ENCODE measurements at regions not wholly inside any gene's neighbourhood (a gene's known extent, or its start where the extent isn't known, plus 50 kb on each side); places are given as distances from the start of the nearest gene placed in this dataset.

DNA sequence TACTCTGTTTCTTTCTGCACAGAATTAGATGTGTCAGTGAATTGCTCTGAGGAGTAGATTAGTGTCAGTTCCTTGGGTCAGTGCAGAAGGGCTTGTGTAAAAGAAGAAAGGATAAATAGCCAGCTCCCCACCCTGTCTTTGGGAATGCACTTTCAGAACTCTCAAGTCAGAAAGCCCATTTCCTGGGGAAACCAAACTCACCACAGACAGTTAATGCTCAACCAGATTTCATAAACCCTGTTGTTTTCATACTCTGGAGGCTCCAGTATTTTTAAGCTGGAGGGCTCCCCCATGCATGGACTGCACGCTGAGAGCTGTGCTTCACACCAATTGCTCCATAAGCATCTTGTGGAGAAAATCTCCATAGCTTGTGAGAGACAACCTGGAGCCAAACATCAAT, 449.7 kb downstream of the CDH26 start:
- no peaks in the 10 kb centered on the region for H4K20me1 ChIP-seq (ENCODE audit: insufficient read depth)
- no peaks in the 10 kb centered on the region for H3F3A ChIP-seq (replicated peaks; ENCODE audit: insufficient read depth)
- ChIA-PET CTCF (interaction anchor here (0.7 to 0.8 kb wide), 2 partner anchors 15 to 197 kb away, joined by 3 to 4 read pairs; no protein-coding TSS in a partner anchor), POLR2A (no interaction called here)
- no peak overlapping the region for H3K4me2 ChIP-seq
- H2AFZ ChIP-seq (ENCODE audit: low read depth) = no peak overlapping the region
- H3K27me3 ChIP-seq (ENCODE audit: insufficient read depth) = no peaks in the 10 kb centered on the region
- H3K9me2 ChIP-seq = no peaks in the 10 kb centered on the region
- H3K79me2 ChIP-seq (ENCODE audit: insufficient read depth) = no peaks in the 10 kb centered on the region
- H3K9ac ChIP-seq = no peak overlapping the region
- no peak overlapping the region for H3K4me3 ChIP-seq (ENCODE audit: low read depth in 2 of 2, low read length in 1 of 2)
- no peak for DNase-seq
- 0% methylated on average over 1 of the region's 1 CpG for WGBS (ENCODE audit: low lambda C conversion rate)
- H3K4me1 ChIP-seq (ENCODE audit: control insufficient read depth in 1 of 2, insufficient read depth in 2 of 2, low read depth in 1 of 2, low read length in 1 of 2) = no peaks in the 10 kb centered on the region
- H3K36me3 ChIP-seq (replicated peaks in 1 of 2; ENCODE audit: control insufficient read depth in 1 of 2, insufficient read depth in 2 of 2, low read length in 1 of 2) = no peaks in the 10 kb centered on the region
- TF ChIP-seq MEF2A (IDR thresholded peaks at IDR 0.05; ENCODE audit: borderline replicate concordance, low read depth) (no peak), GATA2 (CRISPR knock-in tag; IDR thresholded peaks at IDR 0.05) (no peak), RCOR1 (IDR thresholded peaks at IDR 0.05; ENCODE audit: low read length) (no peak)
- TF ChIP-seq, protein P1, sequence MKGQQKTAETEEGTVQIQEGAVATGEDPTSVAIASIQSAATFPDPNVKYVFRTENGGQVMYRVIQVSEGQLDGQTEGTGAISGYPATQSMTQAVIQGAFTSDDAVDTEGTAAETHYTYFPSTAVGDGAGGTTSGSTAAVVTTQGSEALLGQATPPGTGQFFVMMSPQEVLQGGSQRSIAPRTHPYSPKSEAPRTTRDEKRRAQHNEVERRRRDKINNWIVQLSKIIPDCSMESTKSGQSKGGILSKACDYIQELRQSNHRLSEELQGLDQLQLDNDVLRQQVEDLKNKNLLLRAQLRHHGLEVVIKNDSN (IDR thresholded peaks at IDR 0.05; ENCODE audit: borderline replicate concordance, low read depth) = no peak
- H3K27ac ChIP-seq (ENCODE audit: low read depth in 2 of 2, low read length in 1 of 2) = no peak overlapping the region
- H3K9me3 ChIP-seq = no peaks in the 10 kb centered on the region

GRCh38 chr20:60408435-60408834, 450.2 kb downstream of the CDH26 start:
- no peaks in the 10 kb centered on the region for H3F3A ChIP-seq (replicated peaks; ENCODE audit: insufficient read depth)
- no peak overlapping the region for H3K4me3 ChIP-seq (ENCODE audit: low read depth in 2 of 2, low read length in 1 of 2)
- CTCF ChIA-PET = interaction anchor here (0.8 kb wide), 1 partner anchor 197 kb away, joined by 4 read pairs; no protein-coding TSS in a partner anchor
- H3K27ac ChIP-seq (ENCODE audit: low read depth in 2 of 2, low read length in 1 of 2) = no peak overlapping the region
- H3K36me3 ChIP-seq (replicated peaks in 1 of 2; ENCODE audit: control insufficient read depth in 1 of 2, insufficient read depth in 2 of 2, low read length in 1 of 2) = no peaks in the 10 kb centered on the region
- POLR2A ChIA-PET = no interaction called here
- no peaks in the 10 kb centered on the region for H3K27me3 ChIP-seq (ENCODE audit: insufficient read depth)
- TF ChIP-seq USF2 (IDR thresholded peaks at IDR 0.05; ENCODE audit: borderline replicate concordance, low read depth, low read length) (no peak), RXRA (IDR thresholded peaks at IDR 0.05; ENCODE audit: borderline replicate concordance, low read depth) (no peak), SMC3 (IDR thresholded peaks at IDR 0.05; ENCODE audit: low read depth, low read length) (no peak), CHD2 (IDR thresholded peaks at IDR 0.05; ENCODE audit: low read length, partially characterized antibody) (no peak)
- no peaks in the 10 kb centered on the region for H4K20me1 ChIP-seq (ENCODE audit: insufficient read depth)
- no peak overlapping the region for H3K4me2 ChIP-seq
- H2AFZ ChIP-seq (ENCODE audit: low read depth) = no peak overlapping the region
- no peak for DNase-seq
- no peaks in the 10 kb centered on the region for H3K4me1 ChIP-seq (ENCODE audit: control insufficient read depth in 1 of 2, insufficient read depth in 2 of 2, low read depth in 1 of 2, low read length in 1 of 2)
- 8% methylated on average over 4 of the region's 4 CpGs for WGBS (ENCODE audit: low lambda C conversion rate)
- H3K9ac ChIP-seq = no peak overlapping the region
- no peaks in the 10 kb centered on the region for H3K9me3 ChIP-seq
- no peaks in the 10 kb centered on the region for H3K9me2 ChIP-seq
- no peaks in the 10 kb centered on the region for H3K79me2 ChIP-seq (ENCODE audit: insufficient read depth)

- no peaks in the 10 kb centered on the region for H4K20me1 ChIP-seq (ENCODE audit: insufficient read depth)
- no peaks in the 10 kb centered on the region for H3K79me2 ChIP-seq (ENCODE audit: insufficient read depth)
- no peak overlapping the region for H3K4me2 ChIP-seq
- H3K27me3 ChIP-seq (ENCODE audit: insufficient read depth) = no peaks in the 10 kb centered on the region
- no peak for DNase-seq
- no peak overlapping the region for H3K9ac ChIP-seq
- H3K9me3 ChIP-seq = peaks cover 4% of the 10 kb centered on the region; the same call in 1 of the 2 replicates
- POLR2A ChIA-PET = no interaction called here
- no peak overlapping the region for H2AFZ ChIP-seq (ENCODE audit: low read depth)
- H3K36me3 ChIP-seq (replicated peaks in 1 of 2; ENCODE audit: control insufficient read depth in 1 of 2, insufficient read depth in 2 of 2, low read length in 1 of 2) = no peaks in the 10 kb centered on the region
- H3K4me3 ChIP-seq (ENCODE audit: low read depth in 2 of 2, low read length in 1 of 2) = no peak overlapping the region
- CTCF ChIA-PET = no interaction called here
- no peaks in the 10 kb centered on the region for H3F3A ChIP-seq (replicated peaks; ENCODE audit: insufficient read depth)
- no peaks in the 10 kb centered on the region for H3K9me2 ChIP-seq
- WGBS (ENCODE audit: low lambda C conversion rate) = 50% methylated on average over 7 of the region's 7 CpGs
- no peak overlapping the region for H3K27ac ChIP-seq (ENCODE audit: low read depth in 2 of 2, low read length in 1 of 2)
- no peaks in the 10 kb centered on the region for H3K4me1 ChIP-seq (ENCODE audit: control insufficient read depth in 1 of 2, insufficient read depth in 2 of 2, low read depth in 1 of 2, low read length in 1 of 2)
- no peak for TF ChIP-seq SMC3 (IDR thresholded peaks at IDR 0.05; ENCODE audit: low read depth, low read length)
- TF ChIP-seq MAX (IDR thresholded peaks at IDR 0.05; ENCODE audit: low read depth) = no peak
- no peak for TF ChIP-seq POLR2AphosphoS5 (IDR thresholded peaks at IDR 0.05; ENCODE audit: low read depth, low read length)
- no peak for TF ChIP-seq ELF1 (IDR thresholded peaks at IDR 0.05)
- TF ChIP-seq FOSL2 (IDR thresholded peaks at IDR 0.05; ENCODE audit: borderline replicate concordance, low read depth) = no peak
- TF ChIP-seq RFX5 (IDR thresholded peaks at IDR 0.05; ENCODE audit: low read length) = no peak
- no peak for TF ChIP-seq CHD2 (IDR thresholded peaks at IDR 0.05; ENCODE audit: low read length, partially characterized antibody)
- TF ChIP-seq MXI1 (IDR thresholded peaks at IDR 0.05; ENCODE audit: low read depth, low read length) = no peak
- no peak for TF ChIP-seq RCOR1 (IDR thresholded peaks at IDR 0.05; ENCODE audit: low read length)
- no peak for TF ChIP-seq SIN3A (IDR thresholded peaks at IDR 0.05; ENCODE audit: borderline replicate concordance, low read depth, low read length)
- no peak for TF ChIP-seq TEAD4 (IDR thresholded peaks at IDR 0.05; ENCODE audit: borderline replicate concordance, insufficient read depth)
- no peak for TF ChIP-seq FOXJ3 (CRISPR knock-in tag; IDR thresholded peaks at IDR 0.05)
- TF ChIP-seq, protein P2, sequence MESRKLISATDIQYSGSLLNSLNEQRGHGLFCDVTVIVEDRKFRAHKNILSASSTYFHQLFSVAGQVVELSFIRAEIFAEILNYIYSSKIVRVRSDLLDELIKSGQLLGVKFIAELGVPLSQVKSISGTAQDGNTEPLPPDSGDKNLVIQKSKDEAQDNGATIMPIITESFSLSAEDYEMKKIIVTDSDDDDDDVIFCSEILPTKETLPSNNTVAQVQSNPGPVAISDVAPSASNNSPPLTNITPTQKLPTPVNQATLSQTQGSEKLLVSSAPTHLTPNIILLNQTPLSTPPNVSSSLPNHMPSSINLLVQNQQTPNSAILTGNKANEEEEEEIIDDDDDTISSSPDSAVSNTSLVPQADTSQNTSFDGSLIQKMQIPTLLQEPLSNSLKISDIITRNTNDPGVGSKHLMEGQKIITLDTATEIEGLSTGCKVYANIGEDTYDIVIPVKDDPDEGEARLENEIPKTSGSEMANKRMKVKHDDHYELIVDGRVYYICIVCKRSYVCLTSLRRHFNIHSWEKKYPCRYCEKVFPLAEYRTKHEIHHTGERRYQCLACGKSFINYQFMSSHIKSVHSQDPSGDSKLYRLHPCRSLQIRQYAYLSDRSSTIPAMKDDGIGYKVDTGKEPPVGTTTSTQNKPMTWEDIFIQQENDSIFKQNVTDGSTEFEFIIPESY (IDR thresholded peaks at IDR 0.05; ENCODE audit: borderline replicate concordance, low read depth) = no peak
Measured at GRCh38 chr20:60410618-60411264, 452.5 kb downstream of the CDH26 start.

All from SK-N-SH (cell line).